ENCODE measurements at regions not wholly inside any gene's neighbourhood (a gene's known extent, or its start where the extent isn't known, plus 50 kb on each side); places are given as distances from the start of the nearest gene placed in this dataset.

- intact Hi-C loops (cut with micrococcal nuclease), result no loop called here
- Histone ChIP-seq H3K9me2 (ENCODE audit: insufficient read depth) (no peaks in the 10 kb centered on the region), H3K4me2 (ENCODE audit: low read length) (no peak overlapping the region), H4K20me1 (ENCODE audit: insufficient read depth) (no peaks in the 10 kb centered on the region), H3K36me3 (ENCODE audit: control insufficient read depth in 1 of 2, insufficient read depth in 2 of 2, low read length in 2 of 2) (no peaks in the 10 kb centered on the region), H3K27ac (ENCODE audit: low read depth, low read length) (no peak overlapping the region), H3K9ac (ENCODE audit: low read length) (no peak overlapping the region), H3K4me3 (replicated peaks in 1 of 2; ENCODE audit: low read depth in 1 of 2, low read length in 2 of 2) (no peak overlapping the region), H2AFZ (ENCODE audit: low read depth, low read length, poor library complexity, severe bottlenecking) (no peak overlapping the region), H3K9me3 (ENCODE audit: control insufficient read depth in 1 of 2, insufficient read depth in 1 of 2, low read depth in 1 of 2, low read length in 2 of 2) (no peaks in the 10 kb centered on the region), H3K79me2 (ENCODE audit: insufficient read depth, low read length) (no peaks in the 10 kb centered on the region), H3K27me3 (ENCODE audit: insufficient read depth, low read length) (no peaks in the 10 kb centered on the region), H3K4me1 (ENCODE audit: control insufficient read depth in 1 of 2, insufficient read depth in 2 of 2, low read length in 2 of 2) (no peaks in the 10 kb centered on the region)
- CTCF ChIA-PET, result no interaction called here
- POLR2A ChIA-PET, result no interaction called here
- BruUV-seq (replicated peaks), result no TSS peak
- RAD21 ChIA-PET (ENCODE audit: low non-redundant PET in 1 of 2, low total read pairs in 2 of 2, uncharacterized antibody in 2 of 2, unreplicated experiment in 2 of 2), result no interaction called here
- TF ChIP-seq POLR2A (IDR thresholded peaks at IDR 0.05; ENCODE audit: borderline replicate concordance, extremely low read depth, insufficient read depth, insufficient read length), result no peak
- no peak for TF ChIP-seq ZNF274 (IDR thresholded peaks at IDR 0.05; ENCODE audit: low read depth, low read length)
- no peak for TF ChIP-seq ZBTB33 (IDR thresholded peaks at IDR 0.05; ENCODE audit: extremely low read depth, insufficient replicate concordance, low read length)
- no peak for TF ChIP-seq TCF7L2 (IDR thresholded peaks at IDR 0.05; ENCODE audit: borderline replicate concordance, extremely low read depth, insufficient read depth, insufficient read length)
- TF ChIP-seq ATF3 (IDR thresholded peaks at IDR 0.05), result no peak
- TF ChIP-seq SRF (IDR thresholded peaks at IDR 0.05; ENCODE audit: low read depth), result no peak
- TF ChIP-seq YY1 (IDR thresholded peaks at IDR 0.05; ENCODE audit: extremely low read depth, insufficient replicate concordance, low read depth, low read length), result no peak
- no peak for TF ChIP-seq ZFX (IDR thresholded peaks at IDR 0.05)
- DNase-seq (ENCODE audit: low read depth, low spot score), result no peak
- ATAC-seq, result no peak
Measured at GRCh38 chr5:108505608-108506007, 123.7 kb upstream of the FBXL17 start.

- BruUV-seq (replicated peaks), result no TSS peak
- CTCF ChIA-PET, result no interaction called here
- POLR2A ChIA-PET, result no interaction called here
Measured at GRCh38 chr5:108504974-108505373, 123.1 kb upstream of the FBXL17 start.

More at GRCh38 chr5:108504974-108505373, 123.1 kb upstream of the FBXL17 start:
- no peak for ATAC-seq
- H3K4me3 ChIP-seq (replicated peaks in 1 of 2; ENCODE audit: low read depth in 1 of 2, low read length in 2 of 2), result no peak overlapping the region
- no peaks in the 10 kb centered on the region for H3K9me3 ChIP-seq (ENCODE audit: control insufficient read depth in 1 of 2, insufficient read depth in 1 of 2, low read depth in 1 of 2, low read length in 2 of 2)
- no peaks in the 10 kb centered on the region for H3K27me3 ChIP-seq (ENCODE audit: insufficient read depth, low read length)
- H3K36me3 ChIP-seq (ENCODE audit: control insufficient read depth in 1 of 2, insufficient read depth in 2 of 2, low read length in 2 of 2), result no peaks in the 10 kb centered on the region
- H2AFZ ChIP-seq (ENCODE audit: low read depth, low read length, poor library complexity, severe bottlenecking), result no peak overlapping the region
- H3K4me1 ChIP-seq (ENCODE audit: control insufficient read depth in 1 of 2, insufficient read depth in 2 of 2, low read length in 2 of 2), result no peaks in the 10 kb centered on the region
- no peak overlapping the region for H3K27ac ChIP-seq (ENCODE audit: low read depth, low read length)
- no peaks in the 10 kb centered on the region for H3K9me2 ChIP-seq (ENCODE audit: insufficient read depth)
- RAD21 ChIA-PET (ENCODE audit: low non-redundant PET in 1 of 2, low total read pairs in 2 of 2, uncharacterized antibody in 2 of 2, unreplicated experiment in 2 of 2), result no interaction called here
- H3K9ac ChIP-seq (ENCODE audit: low read length), result no peak overlapping the region
- H3K4me2 ChIP-seq (ENCODE audit: low read length), result no peak overlapping the region
- no peak for DNase-seq (ENCODE audit: low read depth, low spot score)
- TF ChIP-seq SRF (IDR thresholded peaks at IDR 0.05; ENCODE audit: low read depth), result no peak
- no peak for TF ChIP-seq YY1 (IDR thresholded peaks at IDR 0.05; ENCODE audit: extremely low read depth, insufficient replicate concordance, low read depth, low read length)
- no peak for TF ChIP-seq RAD21 (IDR thresholded peaks at IDR 0.05; ENCODE audit: low read depth)
- TF ChIP-seq ELF1 (IDR thresholded peaks at IDR 0.05; ENCODE audit: borderline replicate concordance, low read depth), result no peak
- TF ChIP-seq SP1 (IDR thresholded peaks at IDR 0.05; ENCODE audit: low read depth), result no peak
- no peak for TF ChIP-seq EGR1 (IDR thresholded peaks at IDR 0.05; ENCODE audit: low read depth)
- no peak for TF ChIP-seq CBX3 (IDR thresholded peaks at IDR 0.05; ENCODE audit: low read depth)
- TF ChIP-seq CEBPB (IDR thresholded peaks at IDR 0.05; ENCODE audit: low read depth), result no peak
- TF ChIP-seq CTCF (IDR thresholded peaks at IDR 0.05 in 2 of 3, conservative IDR thresholded peaks at IDR 0.05 in 1 of 3; ENCODE audit: borderline replicate concordance in 1 of 3, insufficient read depth in 1 of 3, low read depth in 2 of 3, low read length in 2 of 3), result no peak
- intact Hi-C loops (cut with micrococcal nuclease), result no loop called here
- H4K20me1 ChIP-seq (ENCODE audit: insufficient read depth), result no peaks in the 10 kb centered on the region
- H3K79me2 ChIP-seq (ENCODE audit: insufficient read depth, low read length), result no peaks in the 10 kb centered on the region
